SKM-1 (cell line): ENCODE measurements at regions not wholly inside any gene's neighbourhood (a gene's known extent, or its start where the extent isn't known, plus 50 kb on each side); places are given as distances from the start of the nearest gene placed in this dataset.

Experiments
- DNase-seq: peaks from one replicate; lab custom pipeline; 2025; ENCODE audit not compliant: unreplicated experiment; lab: John Stamatoyannopoulos, UW

DNA sequence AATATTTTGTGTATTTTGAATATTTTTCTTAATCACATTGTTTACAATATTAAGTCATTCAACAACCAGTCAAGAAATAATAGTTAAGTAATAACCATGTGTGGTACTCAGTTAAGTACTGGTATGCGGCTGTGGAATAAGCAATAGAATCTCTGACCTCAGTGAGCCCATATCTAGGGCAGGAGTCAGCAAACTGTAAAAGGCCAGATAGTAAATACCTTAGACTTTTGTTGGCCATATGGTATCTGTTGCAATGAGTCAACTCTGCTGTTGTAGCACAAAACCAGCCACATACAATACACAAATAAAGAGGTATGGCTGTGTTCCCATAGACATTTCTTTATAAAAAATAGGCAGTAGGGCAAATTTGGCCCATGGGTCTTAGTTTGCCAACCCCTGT is 311.6 kb upstream of the SEMA3A start:
- no peak for DNase-seq

DNA sequence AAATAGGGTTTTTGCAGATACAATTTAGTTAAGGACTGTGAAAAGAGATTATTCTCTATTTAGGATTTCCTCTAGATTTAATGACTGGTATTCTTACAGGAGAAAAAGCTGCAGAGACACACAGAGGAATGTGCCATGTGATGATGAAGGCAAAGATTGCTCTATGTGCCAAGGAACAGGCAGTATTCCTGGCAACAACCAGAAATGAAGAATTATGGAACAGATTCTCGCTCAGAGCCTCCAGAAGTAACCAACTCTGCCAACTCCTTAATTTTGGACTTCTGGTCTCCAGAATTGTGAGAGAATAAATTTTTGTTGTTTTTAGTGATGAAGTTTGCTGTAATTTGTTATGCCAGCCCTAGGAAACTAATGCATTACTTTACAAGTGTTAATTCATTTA is 307.6 kb upstream of the SEMA3A start:
- no peak for DNase-seq

DNA sequence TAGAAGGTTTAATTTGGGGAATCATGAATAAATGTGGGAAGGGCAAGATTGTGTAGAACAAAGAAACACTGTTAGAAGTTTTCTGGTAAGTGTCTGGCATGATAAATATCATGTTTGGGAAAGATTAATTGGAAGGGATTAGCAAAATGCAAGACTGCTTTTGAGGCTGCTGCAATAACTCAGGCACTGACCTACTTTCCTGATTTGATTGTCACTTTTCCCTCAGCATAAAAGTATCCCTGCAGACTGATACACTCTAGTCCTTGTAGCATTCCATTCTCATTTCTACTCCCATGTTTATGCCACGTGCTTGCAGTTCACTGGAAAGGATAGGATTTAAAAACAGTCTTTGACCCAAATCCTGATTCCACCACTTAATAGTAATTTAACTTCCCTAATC is 303.3 kb upstream of the SEMA3A start:
- no peak for DNase-seq

DNA sequence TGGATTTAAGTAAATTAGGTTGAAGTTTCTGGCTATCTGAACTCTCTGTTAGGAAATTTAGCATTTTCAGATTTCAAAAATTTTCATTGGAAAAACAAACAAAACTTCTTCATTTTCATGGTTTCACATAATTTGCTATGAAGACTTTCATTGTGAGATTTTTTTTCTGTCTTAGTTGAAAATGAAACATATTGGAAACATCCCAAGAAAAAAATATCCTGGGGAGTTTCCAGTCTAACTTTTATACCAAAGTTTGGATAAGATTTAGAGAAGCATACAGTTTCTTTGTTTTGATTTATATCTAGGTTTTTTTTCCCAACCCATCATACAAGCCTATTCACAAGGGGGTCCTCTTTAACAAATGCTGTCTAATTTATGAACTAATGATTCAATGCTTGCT is 300.5 kb upstream of the SEMA3A start:
- no peak for DNase-seq

DNA sequence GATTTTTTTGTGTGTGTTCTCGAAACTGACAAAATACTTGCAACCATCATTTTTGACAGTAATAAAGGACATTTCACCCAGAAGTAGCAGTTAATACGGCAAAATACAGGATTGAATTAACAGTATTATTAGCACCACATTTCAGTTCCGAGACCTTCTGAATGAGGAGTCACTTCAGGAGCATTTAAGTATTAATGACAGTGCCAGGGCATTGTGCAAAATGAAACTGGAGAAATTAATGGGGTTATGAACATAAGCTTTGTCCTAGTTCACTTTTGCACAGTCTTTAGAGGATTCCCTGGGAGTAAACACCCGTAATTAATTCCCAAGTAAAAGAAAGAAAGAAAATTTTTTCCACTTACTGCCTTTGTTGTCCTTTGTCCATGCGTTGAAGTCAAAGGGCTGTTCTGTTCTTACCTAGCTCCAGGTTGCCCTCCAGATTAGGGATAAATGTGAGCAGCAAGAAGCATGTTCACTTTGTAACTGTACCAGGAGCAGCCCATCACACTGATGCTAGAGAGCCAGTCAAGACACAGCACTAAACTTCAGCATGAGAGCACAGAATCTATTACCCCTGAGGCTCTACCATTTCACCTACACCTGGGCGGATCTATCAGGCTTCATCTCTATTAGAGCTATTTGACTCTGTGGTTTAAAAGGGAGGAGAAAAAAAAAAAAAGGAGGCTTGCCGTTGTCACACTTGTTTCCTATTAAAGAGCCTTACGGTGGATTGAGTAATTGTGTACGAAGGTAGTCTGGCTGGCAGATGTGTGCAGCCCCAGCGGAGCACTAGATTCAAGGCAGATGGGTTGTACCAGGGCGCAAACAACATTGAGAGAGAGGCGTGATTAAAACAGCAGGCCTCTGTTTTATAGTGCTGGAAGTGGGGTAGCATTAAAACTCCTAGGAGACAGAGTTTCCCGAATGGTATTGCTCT is 297.8 kb upstream of the SEMA3A start:
- DNase-seq: no peak

DNA sequence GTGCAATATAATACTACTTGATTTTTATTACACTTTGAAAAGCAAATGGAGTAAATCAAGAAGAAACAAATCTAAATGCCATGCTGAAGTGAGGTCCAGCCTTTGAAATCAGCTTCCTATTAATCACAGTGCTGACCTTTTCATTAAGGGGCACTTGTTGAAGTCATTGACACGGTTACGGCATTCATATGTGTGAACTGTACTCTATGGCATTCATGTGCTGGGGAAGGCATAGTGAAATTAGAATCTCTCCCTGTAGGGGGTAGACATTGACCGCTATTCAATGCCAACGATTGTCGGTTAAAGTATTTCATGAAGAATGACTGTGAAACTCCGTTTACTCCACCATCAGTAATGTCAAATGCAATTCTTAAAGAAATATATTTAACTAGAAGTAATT is 296.1 kb upstream of the SEMA3A start:
- no peak for DNase-seq

DNA sequence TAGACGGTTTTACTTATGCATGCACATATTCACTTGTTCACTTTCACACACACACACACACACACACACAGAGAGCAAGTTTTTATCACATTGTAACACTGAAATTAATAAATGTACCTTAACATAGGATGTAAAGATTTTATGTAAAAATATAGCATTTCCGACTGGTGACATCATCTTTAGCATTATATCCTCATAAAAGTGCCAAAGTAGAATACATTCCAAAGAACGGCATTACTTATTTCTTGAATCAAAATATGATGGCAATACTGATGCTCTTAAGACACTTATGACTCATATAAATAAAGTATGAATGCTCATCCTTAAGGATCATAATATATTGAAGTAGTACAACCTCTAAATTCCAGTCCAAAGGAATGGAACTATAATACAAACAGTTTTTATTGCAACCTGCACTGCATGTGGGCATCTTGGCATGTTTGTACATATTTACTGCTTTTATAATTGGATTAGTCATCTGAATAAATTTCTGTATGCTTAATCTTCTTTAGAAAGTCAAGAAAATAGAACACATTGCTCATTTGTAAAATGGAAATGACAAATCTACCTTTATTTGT is 290.0 kb upstream of the SEMA3A start:
- no peak for DNase-seq

DNA sequence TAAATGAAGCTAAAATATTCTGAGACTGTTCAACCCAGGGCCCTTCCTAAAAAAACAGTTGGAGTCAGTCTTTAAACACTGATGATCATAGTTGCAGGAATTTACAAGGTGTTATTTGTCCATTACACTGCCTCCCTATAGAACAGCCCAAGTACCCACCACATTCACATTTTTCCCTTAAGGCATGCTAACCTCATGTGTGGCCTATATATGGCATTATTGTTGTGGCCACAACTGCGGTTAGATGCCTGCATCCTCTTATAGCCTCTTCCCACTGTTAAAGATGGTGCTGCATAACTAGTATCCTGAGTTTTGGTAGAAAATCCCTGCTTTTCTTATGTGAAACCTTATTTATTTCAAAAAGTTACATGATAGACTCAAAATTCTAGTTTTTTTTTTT is 287.9 kb upstream of the SEMA3A start:
- DNase-seq: no peak

DNA sequence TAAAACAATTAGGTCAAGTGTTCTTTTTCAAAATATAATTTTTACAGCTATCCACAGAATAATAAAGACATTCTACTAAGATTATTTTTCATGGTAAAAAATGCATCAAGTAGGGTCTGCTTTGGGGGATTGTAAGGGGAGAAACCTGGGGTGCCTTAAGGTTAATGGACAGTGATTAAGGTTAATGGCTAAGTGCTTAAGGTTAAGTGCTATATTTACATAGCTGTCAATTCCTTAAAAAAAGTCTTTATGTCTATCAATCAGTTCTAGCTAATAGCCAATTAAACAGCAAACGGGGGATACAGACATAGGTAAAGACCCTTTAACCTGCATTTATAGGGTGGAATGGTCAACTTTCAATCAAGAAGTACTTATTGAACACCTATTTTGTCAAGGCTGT is 284.5 kb upstream of the SEMA3A start:
- DNase-seq: no peak

DNA sequence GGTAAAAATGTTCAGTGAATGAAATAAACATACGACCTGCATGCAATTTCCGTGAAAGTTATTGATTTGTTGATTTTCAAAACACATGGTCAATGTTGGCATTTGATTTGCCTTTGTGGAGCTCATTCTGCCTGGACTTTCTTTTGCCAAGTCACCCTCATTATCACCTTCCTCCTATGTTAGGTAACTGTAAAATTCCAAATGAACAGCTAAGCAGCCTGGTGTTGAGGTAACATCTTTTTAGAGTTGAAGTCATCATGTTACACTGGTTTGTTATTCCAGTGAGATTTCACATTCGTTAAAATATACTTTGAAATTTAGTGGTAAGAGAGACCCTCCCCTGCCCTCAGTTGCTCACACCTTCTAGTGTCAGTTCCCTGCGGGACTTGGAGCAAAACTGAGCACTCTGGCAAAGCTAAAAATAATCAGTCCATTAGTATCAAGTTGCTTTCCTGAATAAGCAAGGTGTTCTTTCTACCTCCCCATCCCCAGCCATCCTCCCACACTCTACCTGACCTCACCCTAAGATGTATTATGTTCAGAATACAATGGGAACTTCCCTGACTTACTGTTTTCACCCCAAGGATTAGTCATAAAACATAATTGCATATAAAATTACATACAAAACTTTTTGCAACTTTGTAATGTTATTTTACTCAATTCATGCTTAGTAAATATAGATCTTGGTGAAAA is 283.3 kb upstream of the SEMA3A start:
- DNase-seq: no peak

DNA sequence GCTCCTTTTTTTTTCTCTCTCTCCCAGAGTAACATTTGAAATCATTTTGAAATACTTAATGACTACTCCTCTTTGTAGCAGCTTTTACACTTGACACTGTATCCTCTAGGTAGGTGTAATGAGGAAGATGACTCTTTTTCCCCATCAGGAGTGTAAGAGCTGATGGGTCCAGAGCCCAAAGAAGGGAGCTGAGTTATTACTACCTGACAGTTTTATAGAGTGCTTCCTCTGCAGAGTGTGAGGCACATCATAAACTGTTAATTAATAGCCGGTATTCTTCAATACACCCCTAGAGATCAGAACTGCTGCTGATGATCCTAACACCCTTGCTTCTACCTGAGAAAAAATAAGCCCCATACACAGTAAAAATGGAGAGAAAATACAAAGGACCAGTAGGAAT is 279.8 kb upstream of the SEMA3A start:
- no peak for DNase-seq

DNA sequence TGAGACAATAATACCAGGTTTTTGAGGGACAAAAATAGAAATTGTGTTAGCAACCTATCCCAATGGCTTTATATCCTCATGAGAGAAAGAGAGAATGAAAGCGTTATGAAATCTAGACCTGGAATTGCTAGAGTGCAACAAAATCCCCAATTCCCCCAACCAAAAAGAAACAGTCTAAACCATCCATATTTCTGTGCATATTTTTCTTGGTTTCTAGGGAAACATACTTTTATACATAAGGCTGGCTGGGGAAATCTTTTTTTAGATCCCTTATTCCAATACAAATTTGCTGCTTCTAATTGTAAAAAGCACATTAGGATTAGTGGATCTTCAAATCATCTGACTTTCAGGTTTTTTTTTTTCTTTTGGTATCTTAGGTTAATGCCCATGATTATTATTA is 277.0 kb upstream of the SEMA3A start:
- DNase-seq: no peak

DNA sequence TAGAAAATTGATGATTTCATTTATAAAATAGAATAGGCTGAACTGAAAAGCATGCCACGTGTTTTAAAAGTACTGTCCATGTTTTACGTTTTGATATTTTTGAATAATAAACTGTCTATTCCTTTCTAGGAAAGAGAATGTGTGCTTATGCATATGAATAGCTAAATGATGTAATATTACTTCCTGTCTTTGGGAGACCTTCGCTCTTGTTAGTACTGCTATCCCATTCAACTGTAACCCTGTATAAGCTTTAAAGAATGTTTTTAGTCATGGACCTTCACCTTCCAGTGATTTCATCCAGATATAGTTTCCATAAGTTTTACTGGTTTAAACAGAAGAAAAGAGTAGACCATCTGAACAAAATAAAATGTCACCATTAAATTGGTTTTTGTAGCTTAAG is 274.4 kb upstream of the SEMA3A start:
- DNase-seq: no peak

DNA sequence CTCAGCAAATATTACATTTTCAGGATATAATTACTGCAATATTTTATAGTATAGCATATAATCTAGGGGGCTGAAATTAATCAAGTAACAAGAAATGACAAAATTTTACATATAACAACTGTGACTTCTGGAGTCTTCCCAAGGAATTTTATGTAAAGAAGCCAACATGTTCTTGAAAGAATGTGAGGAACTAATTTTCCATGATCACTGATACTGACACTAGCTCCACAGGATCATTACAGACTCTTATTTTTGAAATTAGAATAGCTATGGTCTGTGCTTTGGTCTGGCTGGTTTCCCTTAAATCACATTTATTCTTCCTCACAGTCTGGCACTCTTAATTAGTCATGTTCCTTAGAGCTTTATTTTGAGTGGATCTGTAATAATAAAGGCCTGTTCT is 267.7 kb upstream of the SEMA3A start:
- DNase-seq: no peak

DNA sequence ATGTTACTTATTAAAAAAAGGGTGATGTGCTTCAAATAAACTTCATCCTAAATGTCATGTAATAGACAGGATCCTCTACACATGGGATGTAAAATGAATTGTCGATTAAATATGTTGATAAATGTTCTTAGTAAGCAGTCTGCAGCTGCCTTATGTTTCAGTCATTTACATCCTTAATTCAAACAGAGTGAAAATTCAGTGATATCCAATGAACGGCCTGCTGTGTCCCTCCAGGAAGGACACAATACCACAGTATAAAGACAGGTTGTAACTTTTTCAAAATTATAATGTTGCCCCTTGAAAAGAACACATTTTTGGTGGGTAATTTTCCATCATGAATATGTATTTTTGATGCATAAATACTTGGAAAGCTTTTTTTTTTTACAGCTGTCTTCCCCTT is 266.5 kb upstream of the SEMA3A start:
- DNase-seq: no peak

DNA sequence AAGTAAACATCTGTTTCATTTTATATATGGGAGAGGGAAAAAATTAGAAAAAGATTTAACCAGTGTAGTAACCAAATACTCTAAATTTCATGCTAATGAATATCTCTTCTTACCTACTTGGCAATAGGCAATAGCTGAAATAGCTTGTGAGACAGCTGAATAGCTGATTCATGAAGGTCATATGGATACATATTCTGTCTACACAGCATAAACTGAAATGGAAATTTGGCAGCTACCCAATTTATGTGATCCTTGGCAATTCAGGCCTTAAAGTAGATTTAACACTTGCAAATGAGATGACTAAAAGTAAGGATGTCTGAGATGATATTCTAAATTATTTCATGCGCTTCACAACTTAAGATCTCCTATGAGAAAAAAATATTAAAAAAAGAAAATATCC is 261.2 kb upstream of the SEMA3A start:
- no peak for DNase-seq

DNA sequence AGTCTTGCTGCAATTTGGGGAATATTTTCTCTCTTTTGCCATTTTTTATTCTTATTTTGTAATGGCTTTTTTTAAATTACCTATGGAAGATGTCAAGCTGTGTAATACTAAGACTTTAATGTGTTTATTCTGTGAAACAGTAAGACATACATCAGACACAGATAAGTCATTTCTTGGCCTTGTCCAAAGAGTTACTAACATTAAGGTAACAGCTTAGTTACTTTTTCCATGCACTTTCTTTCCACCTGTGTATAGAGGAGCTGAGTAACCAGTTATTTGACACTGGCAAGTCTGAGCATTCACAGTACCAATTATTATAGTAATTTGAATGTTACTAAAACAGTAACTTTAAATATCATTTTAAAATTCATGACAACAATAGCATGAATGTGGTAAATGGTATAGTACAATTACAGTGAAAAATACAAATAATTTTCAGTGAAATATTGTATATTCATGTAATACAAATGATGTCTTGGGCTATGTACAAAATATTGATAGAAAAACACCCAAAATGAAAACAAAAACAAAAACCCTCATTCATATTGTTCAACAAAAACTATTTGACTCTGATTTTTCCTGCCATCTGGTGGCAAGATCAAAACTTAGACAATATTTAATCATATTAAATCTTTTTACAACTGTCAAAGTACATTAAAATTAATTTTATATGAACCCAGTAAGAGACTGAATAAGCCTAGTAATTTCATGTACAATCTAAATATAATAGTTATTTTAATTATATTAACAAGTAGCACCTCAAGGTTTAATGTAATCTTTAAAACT is 259.8 kb upstream of the SEMA3A start:
- DNase-seq: no peak

DNA sequence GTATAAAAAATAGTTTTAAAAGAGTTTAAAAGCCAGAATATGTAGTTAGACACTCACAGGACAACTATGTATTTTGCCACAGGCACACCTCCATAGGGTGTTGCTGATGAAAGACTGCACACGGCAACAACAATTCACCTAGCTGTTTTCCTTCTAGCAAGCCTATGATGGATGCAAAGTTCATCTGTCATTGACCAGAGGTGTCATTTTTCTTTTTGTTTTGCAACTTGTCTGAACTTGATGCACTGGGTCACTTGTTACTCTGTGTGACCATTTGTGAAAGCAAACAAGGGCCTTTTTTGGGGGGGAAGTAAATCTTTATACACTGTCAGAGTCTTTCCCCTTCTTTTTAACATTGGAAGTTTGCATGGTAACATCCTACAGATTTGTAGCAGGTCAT is 258.0 kb upstream of the SEMA3A start:
- no peak for DNase-seq

DNA sequence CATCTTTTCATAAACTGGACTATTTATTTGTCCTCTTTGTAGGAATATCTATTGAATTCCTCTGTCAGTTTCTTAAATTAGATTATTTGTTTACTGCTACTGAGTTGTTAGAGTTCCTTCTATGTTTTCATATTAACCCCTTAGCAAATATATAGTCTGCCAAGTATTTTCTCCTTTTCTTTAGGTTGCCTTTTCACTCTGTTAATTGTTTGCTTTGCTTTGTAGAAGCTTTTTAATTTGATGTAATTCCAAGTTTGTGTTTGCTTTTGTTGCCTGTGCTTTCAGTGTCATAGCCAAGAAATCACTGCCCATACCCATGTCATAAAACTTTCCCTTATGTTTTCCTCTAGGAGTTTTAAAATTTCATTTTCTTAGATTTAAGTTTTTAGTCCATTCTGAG is 256.2 kb upstream of the SEMA3A start:
- no peak for DNase-seq

DNA sequence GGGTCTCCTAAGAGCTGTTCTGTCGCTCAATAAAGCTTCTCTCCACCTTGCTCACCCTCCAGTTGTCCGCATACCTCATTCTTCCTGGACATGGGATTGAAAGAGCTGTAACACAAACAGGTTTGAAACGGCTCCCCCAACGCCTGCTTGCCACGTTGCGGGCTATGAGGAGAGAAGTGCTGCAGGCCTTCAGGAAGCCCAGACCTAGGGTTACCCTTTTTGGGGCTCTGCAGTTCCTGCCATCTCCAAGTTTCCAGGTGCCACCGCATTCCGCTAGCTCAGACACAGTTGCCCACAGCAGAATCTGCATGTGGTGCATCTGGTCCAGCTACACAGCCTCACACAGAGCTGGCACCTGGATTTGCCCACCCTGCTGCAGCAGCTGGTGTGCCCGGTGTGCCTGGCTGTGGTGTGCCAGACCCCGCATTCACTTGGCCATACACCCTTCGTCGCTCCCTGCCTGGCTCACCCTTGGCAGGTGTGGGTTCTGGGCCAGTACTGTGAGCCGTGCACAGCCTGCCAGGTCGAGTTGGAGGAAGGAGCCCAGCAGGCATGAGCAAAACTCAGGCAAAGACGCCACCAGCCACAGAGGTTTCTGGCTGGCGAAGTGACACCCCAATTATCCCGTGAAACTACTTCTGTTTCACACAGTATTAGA is 253.2 kb upstream of the SEMA3A start:
- no peak for DNase-seq

DNA sequence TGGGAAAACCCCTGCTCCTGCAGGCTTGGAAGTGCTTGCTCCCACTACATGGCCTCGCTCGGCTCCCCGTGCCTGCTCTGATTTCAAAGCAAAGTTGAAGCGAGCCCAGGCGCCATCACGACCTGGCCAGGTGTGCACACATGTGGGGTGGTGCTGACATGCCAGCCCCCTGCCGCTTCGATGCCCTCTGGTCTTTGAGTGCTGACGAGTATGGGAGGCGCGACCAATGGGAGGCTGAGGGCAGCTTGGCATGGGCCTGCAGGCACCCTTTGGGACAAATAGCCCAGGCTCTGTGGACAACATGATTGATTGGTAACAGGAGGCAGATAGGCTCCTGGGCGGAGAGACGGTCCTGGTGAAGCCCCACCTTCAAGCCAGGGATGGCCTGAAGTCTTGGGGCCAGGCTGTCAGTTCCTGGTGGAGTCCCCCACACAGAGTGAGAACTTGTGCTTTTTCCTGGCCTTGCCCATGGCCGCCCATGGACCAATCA is 252.4 kb upstream of the SEMA3A start:
- DNase-seq: no peak
